Erythroblast (primary cell): ENCODE measurements at regions not wholly inside any gene's neighbourhood (a gene's known extent, or its start where the extent isn't known, plus 50 kb on each side); places are given as distances from the start of the nearest gene placed in this dataset.

Source experiments
- GATA1 ChIP-seq: IDR thresholded peaks from 2 replicates; pipeline ENCODE4 v1.6.1; 2011; ENCODE audit warnings: low read depth, mild to moderate bottlenecking, control low read depth, low read length, moderate library complexity
- POLR2A ChIP-seq: IDR thresholded peaks from 2 replicates; pipeline ENCODE4 v1.6.1; 2011; ENCODE audit warnings: mild to moderate bottlenecking, low read length

DNA sequence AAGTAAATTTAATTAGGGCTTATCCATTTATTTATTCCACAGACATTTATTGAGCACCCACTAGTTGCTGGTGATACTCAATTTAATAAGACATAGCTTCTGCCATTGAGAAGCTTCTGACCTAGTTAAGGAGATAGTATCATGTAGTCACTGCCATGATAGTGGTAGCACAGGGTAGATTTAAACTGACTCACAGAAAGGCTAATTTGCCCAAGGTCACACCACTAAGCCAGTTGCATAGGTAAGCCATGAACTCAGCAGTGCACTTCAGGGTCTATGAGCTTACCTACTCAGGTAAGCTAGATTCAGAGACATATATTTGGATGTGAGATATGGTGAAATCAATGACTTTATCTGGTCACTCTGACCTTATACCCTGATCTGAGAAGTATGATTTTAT lies 168.4 kb downstream of the TNFSF18 start:
- TF ChIP-seq POLR2A (no peak), GATA1 (no peak)
